ENCODE measurements at regions not wholly inside any gene's neighbourhood (a gene's known extent, or its start where the extent isn't known, plus 50 kb on each side); places are given as distances from the start of the nearest gene placed in this dataset.

DNA sequence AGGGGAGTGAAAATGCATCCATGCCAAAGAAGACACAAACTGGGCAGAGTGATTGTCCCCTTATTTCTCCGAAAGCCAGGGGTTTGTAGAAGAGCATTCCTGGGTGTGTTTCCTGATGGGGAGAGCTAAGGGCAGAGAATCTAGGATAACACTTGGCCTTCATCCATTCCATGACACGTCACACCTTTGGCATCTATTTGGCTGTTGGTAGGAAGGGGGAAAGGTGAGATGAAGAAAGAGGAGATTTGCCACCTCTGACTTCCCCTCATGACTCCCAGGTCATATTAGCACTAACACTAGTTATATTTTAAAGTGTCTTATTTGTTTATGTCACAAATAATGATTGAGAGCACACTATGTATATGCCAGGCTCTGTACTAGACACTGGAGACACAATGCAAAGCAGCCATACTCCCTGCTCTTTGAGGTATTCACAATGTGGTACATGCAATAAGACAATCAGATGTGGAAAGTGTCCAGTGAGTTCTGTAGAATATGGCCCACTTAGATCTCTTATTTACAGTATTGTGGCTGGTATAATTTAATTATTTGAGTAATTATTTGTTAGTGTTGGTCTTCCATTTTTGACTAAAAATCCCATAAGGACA, 54.5 kb upstream of the GADD45A start:
- Histone ChIP-seq H3K9me3 (ENCODE audit: low read length) (no peaks in the 10 kb centered on the region), H3K9me2 (ENCODE audit: insufficient read depth, low read length) (no peaks in the 10 kb centered on the region), H3F3A (ENCODE audit: insufficient read depth, low read length, poor library complexity, severe bottlenecking) (no peaks in the 10 kb centered on the region), H3K79me2 (replicated peaks; ENCODE audit: insufficient read depth, low read length) (no peaks in the 10 kb centered on the region), H2AFZ (ENCODE audit: low read depth, low read length) (no peak overlapping the region), H3K9ac (ENCODE audit: low read length) (no peak overlapping the region), H4K20me1 (ENCODE audit: insufficient read depth) (no peaks in the 10 kb centered on the region), H3K4me3 (ENCODE audit: low read length) (no peak overlapping the region), H3K36me3 (ENCODE audit: insufficient read depth, low read length) (no peaks in the 10 kb centered on the region), H3K27ac (ENCODE audit: low read length) (no peak overlapping the region), H3K4me2 (ENCODE audit: low read length) (no peak overlapping the region), H3K27me3 (ENCODE audit: insufficient read depth, low read depth, low read length) (no peaks in the 10 kb centered on the region)
- TF ChIP-seq, protein P1, sequence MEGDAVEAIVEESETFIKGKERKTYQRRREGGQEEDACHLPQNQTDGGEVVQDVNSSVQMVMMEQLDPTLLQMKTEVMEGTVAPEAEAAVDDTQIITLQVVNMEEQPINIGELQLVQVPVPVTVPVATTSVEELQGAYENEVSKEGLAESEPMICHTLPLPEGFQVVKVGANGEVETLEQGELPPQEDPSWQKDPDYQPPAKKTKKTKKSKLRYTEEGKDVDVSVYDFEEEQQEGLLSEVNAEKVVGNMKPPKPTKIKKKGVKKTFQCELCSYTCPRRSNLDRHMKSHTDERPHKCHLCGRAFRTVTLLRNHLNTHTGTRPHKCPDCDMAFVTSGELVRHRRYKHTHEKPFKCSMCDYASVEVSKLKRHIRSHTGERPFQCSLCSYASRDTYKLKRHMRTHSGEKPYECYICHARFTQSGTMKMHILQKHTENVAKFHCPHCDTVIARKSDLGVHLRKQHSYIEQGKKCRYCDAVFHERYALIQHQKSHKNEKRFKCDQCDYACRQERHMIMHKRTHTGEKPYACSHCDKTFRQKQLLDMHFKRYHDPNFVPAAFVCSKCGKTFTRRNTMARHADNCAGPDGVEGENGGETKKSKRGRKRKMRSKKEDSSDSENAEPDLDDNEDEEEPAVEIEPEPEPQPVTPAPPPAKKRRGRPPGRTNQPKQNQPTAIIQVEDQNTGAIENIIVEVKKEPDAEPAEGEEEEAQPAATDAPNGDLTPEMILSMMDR (IDR thresholded peaks at IDR 0.05; ENCODE audit: poor library complexity, severe bottlenecking): no peak
- TF ChIP-seq MXI1 (conservative IDR thresholded peaks at IDR 0.05; ENCODE audit: poor library complexity, severe bottlenecking): no peak
- TF ChIP-seq REST (IDR thresholded peaks at IDR 0.05; ENCODE audit: borderline replicate concordance): no peak
- no peak for TF ChIP-seq EZH2 (IDR thresholded peaks at IDR 0.05; ENCODE audit: borderline replicate concordance, insufficient read depth, low read length, poor library complexity, severe bottlenecking)
- no peak for TF ChIP-seq RAD21 (conservative IDR thresholded peaks at IDR 0.05)
- no peak for TF ChIP-seq EP300 (conservative IDR thresholded peaks at IDR 0.05; ENCODE audit: poor library complexity, severe bottlenecking)
- TF ChIP-seq TAF1 (IDR thresholded peaks at IDR 0.05; ENCODE audit: low read depth): no peak
- no peak for TF ChIP-seq SMC3 (conservative IDR thresholded peaks at IDR 0.05; ENCODE audit: poor library complexity)
- no peak for TF ChIP-seq POLR2AphosphoS5 (IDR thresholded peaks at IDR 0.05)

DNA sequence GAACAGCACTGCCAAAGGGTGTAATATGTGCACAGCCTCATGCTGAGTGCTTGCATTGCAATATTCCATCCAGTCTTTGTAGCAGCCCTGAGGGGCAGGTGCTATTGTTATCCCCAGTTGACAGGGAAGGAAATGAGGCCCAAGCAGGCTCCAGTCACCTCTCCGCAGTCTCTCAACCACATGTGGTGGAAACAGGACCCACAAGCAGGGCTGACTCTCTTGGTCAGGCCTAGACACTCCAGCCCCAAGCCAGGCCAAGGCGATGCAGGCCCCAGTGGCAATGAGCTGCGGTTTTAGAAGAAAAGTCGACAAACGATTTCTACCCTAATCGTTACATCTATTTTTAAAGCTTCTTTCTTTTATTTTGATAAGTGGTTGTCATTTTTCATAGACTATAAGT, 52.6 kb upstream of the GADD45A start:
- Histone ChIP-seq H3K79me2 (replicated peaks; ENCODE audit: insufficient read depth, low read length) (no peaks in the 10 kb centered on the region), H3K9me2 (ENCODE audit: insufficient read depth, low read length) (no peaks in the 10 kb centered on the region), H3K4me3 (ENCODE audit: low read length) (no peak overlapping the region), H4K20me1 (ENCODE audit: insufficient read depth) (no peaks in the 10 kb centered on the region), H3K36me3 (ENCODE audit: insufficient read depth, low read length) (no peaks in the 10 kb centered on the region), H3K4me2 (ENCODE audit: low read length) (no peak overlapping the region), H3F3A (ENCODE audit: insufficient read depth, low read length, poor library complexity, severe bottlenecking) (no peaks in the 10 kb centered on the region), H3K9me3 (ENCODE audit: low read length) (no peaks in the 10 kb centered on the region), H2AFZ (ENCODE audit: low read depth, low read length) (no peak overlapping the region), H3K27ac (ENCODE audit: low read length) (no peak overlapping the region), H3K27me3 (ENCODE audit: insufficient read depth, low read depth, low read length) (no peaks in the 10 kb centered on the region), H3K9ac (ENCODE audit: low read length) (no peak overlapping the region)
- no peak for TF ChIP-seq EZH2 (IDR thresholded peaks at IDR 0.05; ENCODE audit: borderline replicate concordance, insufficient read depth, low read length, poor library complexity, severe bottlenecking)
- TF ChIP-seq SMC3 (conservative IDR thresholded peaks at IDR 0.05; ENCODE audit: poor library complexity): no peak
- TF ChIP-seq RAD21 (conservative IDR thresholded peaks at IDR 0.05): no peak
- TF ChIP-seq EP300 (conservative IDR thresholded peaks at IDR 0.05; ENCODE audit: poor library complexity, severe bottlenecking): no peak
- no peak for TF ChIP-seq POLR2AphosphoS5 (IDR thresholded peaks at IDR 0.05)
- TF ChIP-seq, protein P1 (IDR thresholded peaks at IDR 0.05; ENCODE audit: poor library complexity, severe bottlenecking): no peak
- TF ChIP-seq TAF1 (IDR thresholded peaks at IDR 0.05; ENCODE audit: low read depth): no peak
- no peak for TF ChIP-seq MXI1 (conservative IDR thresholded peaks at IDR 0.05; ENCODE audit: poor library complexity, severe bottlenecking)
- TF ChIP-seq REST (IDR thresholded peaks at IDR 0.05; ENCODE audit: borderline replicate concordance): no peak

Data from neural cell (in vitro differentiated cells).